BE2C (cell line): ENCODE measurements at regions not wholly inside any gene's neighbourhood (a gene's known extent, or its start where the extent isn't known, plus 50 kb on each side); places are given as distances from the start of the nearest gene placed in this dataset.
"Not testable (repeated sequence)": the region's sequence is repeated elsewhere in the genome, so short reads cannot be mapped to it uniquely, and the experiment has no call there.

Experiments
- DNase-seq: peaks from one replicate; pipeline ENCODE4 v3.0.0-alpha.2; 2020
- H3K27me3 ChIP-seq: fragments of 250-450 bp; sonication (Bioruptor Pico); 2 replicates; pipeline ENCODE4 v1.5.1; 2020; ENCODE audit warnings: mild to moderate bottlenecking
- H3K36me3 ChIP-seq: fragments of 250-450 bp; sonication (Bioruptor Pico); 2 replicates; pipeline ENCODE4 v1.5.1; 2020; ENCODE audit warnings: mild to moderate bottlenecking
- H3K4me1 ChIP-seq: fragments of 250-450 bp; sonication (Bioruptor Pico); 2 replicates; pipeline ENCODE4 v1.5.1; 2020
- H3K4me3 ChIP-seq: 2 replicates; pipeline ENCODE4 v1.5.1; 2011; ENCODE audit warnings: low read depth, low read length
- H3K9me3 ChIP-seq: fragments of 250-450 bp; sonication (Bioruptor Pico); 2 replicates; pipeline ENCODE4 v1.5.1; 2020
- TF ChIP-seq, protein P1 (sequence below): IDR thresholded peaks from 2 replicates; pipeline ENCODE4 v1.5.1; 2012; ENCODE audit warnings: mild to moderate bottlenecking, low read depth, low read length

DNA sequence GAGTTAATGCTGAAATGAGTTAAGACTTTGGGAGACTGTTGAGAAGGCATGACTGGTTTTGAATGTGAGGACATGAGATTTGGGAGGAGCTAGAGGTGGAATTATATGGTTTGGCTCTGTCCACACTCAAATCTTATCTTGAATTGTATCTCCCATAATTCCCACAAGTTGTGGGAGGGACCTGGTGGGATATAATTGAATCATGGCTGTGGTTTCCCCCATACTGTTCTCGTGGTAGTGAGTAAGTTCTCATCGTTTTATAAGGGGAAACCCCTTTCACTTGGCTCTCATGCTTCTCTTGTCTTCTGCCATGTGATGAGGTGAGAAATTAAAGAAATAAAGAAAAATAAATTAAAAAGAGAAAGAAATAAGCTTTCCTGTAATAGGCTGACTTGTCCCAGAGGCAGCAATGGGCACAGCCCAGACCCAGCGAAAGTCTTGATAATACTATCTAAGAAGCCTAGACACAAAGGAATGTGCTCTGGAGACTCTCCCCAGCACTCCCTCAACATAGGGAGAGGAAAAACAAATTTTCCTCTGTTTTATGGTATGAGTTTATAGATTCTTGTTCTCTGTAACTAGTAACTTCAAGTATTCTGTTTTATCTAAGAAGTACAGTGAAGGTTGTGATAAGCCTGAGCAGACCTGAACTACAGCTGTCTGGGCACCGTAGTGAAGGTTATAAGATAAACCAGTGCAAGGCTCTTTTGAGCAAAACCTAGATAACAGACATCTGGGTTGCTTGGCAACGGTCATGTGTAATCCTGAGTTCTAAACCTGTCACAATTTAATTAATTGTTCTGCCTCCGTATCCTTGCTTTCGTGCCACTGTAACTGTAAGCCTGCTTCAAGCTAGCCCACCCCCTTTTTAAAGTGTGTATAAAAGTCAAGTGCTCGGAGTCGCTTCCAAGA, 88.9 kb upstream of the ECI2 start:
- DNase-seq: no peak
- Histone ChIP-seq H3K4me1 (no peaks in the 10 kb centered on the region), H3K27me3 (no peaks in the 10 kb centered on the region), H3K36me3 (no peaks in the 10 kb centered on the region), H3K9me3 (no peaks in the 10 kb centered on the region), H3K4me3 (no peak overlapping the region)
- TF ChIP-seq, protein P1, sequence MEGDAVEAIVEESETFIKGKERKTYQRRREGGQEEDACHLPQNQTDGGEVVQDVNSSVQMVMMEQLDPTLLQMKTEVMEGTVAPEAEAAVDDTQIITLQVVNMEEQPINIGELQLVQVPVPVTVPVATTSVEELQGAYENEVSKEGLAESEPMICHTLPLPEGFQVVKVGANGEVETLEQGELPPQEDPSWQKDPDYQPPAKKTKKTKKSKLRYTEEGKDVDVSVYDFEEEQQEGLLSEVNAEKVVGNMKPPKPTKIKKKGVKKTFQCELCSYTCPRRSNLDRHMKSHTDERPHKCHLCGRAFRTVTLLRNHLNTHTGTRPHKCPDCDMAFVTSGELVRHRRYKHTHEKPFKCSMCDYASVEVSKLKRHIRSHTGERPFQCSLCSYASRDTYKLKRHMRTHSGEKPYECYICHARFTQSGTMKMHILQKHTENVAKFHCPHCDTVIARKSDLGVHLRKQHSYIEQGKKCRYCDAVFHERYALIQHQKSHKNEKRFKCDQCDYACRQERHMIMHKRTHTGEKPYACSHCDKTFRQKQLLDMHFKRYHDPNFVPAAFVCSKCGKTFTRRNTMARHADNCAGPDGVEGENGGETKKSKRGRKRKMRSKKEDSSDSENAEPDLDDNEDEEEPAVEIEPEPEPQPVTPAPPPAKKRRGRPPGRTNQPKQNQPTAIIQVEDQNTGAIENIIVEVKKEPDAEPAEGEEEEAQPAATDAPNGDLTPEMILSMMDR: no peak

DNA sequence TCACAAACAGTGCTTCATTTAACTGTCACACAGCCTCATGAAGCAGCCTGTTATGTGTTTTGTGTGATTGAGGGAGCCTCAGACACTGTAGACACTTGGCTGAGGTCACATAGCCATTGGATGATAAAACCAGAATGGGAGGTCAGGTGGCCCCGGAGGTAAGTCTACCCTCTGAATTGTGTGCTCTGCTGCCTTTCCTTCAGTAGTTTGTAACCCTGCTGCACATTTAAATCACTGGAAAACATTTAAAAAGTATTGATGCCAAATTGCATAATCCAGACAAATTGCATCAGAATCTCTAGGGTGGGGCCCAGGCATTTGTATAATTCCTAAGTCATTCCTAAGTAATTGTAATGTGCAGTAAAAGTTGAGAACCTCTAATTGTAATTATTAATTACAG, 85.2 kb upstream of the ECI2 start:
- DNase-seq: no peak
- H3K4me3 ChIP-seq: no peak overlapping the region
- no peaks in the 10 kb centered on the region for H3K36me3 ChIP-seq
- no peaks in the 10 kb centered on the region for H3K4me1 ChIP-seq
- TF ChIP-seq, protein P1: no peak
- H3K27me3 ChIP-seq: no peaks in the 10 kb centered on the region
- H3K9me3 ChIP-seq: no peaks in the 10 kb centered on the region

DNA sequence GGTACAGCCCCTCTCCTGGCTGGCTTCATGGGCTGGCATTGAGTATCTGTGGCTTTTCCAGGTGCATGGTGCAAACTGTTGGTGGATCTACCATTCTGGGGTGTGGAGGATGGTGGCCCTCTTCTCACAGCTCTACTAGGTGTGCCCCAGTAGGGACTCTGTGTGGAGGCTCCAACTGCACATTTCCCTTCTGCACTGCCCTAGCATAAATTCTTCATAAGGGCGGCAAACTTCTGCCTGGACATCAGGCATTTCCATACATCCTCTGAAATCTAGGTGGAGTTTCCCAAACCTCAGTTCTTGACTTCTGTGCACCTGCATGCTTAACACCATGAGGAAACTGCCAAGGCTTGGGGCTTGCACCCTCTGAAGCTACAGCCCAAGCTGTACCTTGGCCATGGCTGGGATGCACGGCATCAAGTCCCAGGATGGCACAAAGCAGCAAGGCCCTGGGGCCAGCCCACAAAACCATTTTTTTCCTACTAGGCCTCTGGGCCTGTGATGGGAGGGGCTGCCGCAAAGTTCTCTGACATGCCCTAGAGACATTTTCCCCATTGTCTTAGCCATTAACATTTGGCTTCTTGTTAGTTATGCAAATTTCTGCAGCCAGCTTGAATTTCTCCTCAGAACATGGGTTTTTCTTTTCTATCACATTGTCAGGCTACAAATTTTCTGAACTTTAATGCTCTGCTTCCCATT, 83.4 kb upstream of the ECI2 start:
- not testable (repeated sequence) for H3K27me3 ChIP-seq, H3K4me1 ChIP-seq, H3K36me3 ChIP-seq, H3K4me3 ChIP-seq, H3K9me3 ChIP-seq, DNase-seq

DNA sequence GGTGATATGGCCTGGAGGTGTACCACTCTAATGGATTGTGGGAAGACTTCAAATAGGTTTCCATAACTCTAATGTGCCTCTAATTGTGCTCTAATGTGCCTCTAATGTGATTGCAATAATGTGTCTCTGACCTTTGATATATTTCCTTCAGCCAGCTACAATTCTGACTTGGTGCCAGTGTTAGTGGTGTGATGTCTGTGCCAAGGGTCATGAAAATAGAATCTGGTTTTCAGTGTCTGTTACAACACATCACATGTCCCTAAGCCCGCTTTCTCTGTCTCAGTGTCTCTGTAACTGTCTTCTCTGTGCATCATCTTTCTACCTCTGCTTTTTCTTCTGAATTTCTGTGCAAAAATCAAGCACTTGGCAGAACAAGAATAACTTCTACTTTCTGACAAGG, 77.2 kb upstream of the ECI2 start:
- TF ChIP-seq, protein P1: no peak
- H3K36me3 ChIP-seq: no peaks in the 10 kb centered on the region
- no peaks in the 10 kb centered on the region for H3K9me3 ChIP-seq
- no peak overlapping the region for H3K4me3 ChIP-seq
- H3K27me3 ChIP-seq: no peaks in the 10 kb centered on the region
- DNase-seq: no peak
- no peaks in the 10 kb centered on the region for H3K4me1 ChIP-seq

DNA sequence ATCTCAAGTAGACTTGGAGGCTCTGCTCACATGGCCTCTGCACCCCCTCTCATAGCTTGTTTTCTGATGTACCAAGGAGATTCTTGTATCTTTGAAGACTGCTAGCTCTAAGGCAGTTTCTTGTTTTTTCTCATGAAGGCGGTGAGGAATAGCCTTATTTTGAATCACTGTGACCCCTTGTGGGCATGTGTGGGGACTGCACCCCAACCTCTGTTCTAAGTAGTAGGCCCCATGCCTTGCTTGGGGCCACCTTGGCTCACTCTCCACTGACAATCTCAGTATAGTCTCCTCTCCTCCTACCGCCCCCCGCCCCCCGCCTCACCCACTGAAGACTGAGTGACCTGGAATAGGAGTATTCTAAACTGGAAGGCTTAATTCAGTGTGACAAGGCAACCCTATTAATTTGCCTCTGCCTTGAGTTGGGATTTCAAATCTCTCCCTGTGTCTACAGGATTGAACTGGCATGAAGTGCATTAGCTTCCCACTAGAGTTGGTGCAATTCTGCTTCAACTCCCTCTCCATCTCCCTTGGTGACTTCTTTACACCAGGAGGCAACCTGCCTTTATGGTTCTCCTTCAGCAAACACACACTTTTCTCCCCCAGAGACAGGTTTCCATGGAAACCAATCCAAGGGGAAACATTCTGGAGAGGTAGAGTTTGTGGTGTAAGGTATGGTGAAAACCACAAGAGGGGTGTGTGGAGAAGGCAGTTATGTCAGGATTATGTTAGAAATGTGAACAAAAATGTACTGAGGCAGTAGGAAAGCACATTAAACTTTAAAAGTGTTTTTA, 75.4 kb upstream of the ECI2 start:
- Histone ChIP-seq H3K4me3 (no peak overlapping the region), H3K27me3 (no peaks in the 10 kb centered on the region), H3K36me3 (no peaks in the 10 kb centered on the region), H3K4me1 (no peaks in the 10 kb centered on the region), H3K9me3 (no peaks in the 10 kb centered on the region)
- peak; percentile 48 for DNase-seq
- TF ChIP-seq, protein P1: peak; percentile 60

DNA sequence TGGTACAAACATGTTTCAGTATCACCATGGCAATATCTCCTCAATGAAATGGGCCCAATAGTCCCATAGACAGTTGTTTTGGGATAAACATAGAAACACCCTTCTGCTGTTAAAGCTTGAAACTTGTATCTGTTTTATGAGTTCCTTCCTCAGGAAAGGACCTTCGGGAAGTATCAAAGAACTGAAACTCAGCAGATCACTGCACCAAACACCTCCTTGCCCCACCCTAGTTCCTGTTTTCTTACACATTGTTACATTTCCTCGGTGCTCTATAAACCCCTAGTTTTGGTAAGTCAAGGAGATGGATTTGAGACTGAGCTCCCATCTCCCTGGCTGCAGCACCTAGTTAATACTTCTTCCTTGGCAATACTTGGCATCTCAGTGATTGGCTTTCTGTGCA, 73.8 kb upstream of the ECI2 start:
- Histone ChIP-seq H3K4me3 (no peak overlapping the region), H3K27me3 (no peaks in the 10 kb centered on the region), H3K4me1 (no peaks in the 10 kb centered on the region), H3K9me3 (no peaks in the 10 kb centered on the region), H3K36me3 (no peaks in the 10 kb centered on the region)
- TF ChIP-seq, protein P1: no peak
- no peak for DNase-seq
